WTC11 (cell line): ENCODE measurements at regions not wholly inside any gene's neighbourhood (a gene's known extent, or its start where the extent isn't known, plus 50 kb on each side); places are given as distances from the start of the nearest gene placed in this dataset.

Experiments used
- FOXJ3 ChIP-seq: sonication (generic); formaldehyde crosslinking; IDR thresholded peaks from 2 replicates; pipeline ENCODE4 v1.9.0; 2021; ENCODE audit warnings: missing genetic modification reagents, mild to moderate bottlenecking, borderline replicate concordance
- NFYB ChIP-seq: sonication (generic); formaldehyde crosslinking; conservative IDR thresholded peaks from 2 replicates; pipeline ENCODE4 v1.8.0; 2022; ENCODE audit warnings: low read depth, missing genetic modification reagents
- TF ChIP-seq, protein P1 (sequence below): fragments of 200-600 bp; IDR thresholded peaks from 2 replicates; pipeline ENCODE4 v1.8.0; 2022; ENCODE audit warnings: antibody characterized with exemption

DNA sequence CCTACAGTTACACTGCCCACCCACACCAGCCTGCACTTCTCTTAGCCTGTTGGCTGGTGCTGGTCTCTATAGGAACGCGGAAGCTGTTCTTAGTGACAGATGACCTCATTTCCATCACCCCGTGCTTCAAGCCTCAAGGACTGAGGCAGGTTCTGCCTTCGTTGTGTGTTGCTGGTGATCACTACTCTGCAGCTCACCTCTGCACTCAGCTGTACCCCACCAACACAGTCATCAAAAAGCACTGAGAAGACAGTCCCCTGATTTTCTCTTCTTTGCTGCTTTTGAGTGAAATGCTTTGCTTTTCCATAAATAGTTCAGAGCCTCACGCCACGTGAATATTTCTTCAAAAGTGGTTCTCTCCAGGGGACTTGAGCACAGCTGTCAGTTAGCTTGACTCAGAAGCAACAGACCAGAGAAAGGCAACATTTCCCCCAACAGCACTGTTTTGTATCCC lies 225.7 kb upstream of the CCDC150 start:
- TF ChIP-seq, protein P1, sequence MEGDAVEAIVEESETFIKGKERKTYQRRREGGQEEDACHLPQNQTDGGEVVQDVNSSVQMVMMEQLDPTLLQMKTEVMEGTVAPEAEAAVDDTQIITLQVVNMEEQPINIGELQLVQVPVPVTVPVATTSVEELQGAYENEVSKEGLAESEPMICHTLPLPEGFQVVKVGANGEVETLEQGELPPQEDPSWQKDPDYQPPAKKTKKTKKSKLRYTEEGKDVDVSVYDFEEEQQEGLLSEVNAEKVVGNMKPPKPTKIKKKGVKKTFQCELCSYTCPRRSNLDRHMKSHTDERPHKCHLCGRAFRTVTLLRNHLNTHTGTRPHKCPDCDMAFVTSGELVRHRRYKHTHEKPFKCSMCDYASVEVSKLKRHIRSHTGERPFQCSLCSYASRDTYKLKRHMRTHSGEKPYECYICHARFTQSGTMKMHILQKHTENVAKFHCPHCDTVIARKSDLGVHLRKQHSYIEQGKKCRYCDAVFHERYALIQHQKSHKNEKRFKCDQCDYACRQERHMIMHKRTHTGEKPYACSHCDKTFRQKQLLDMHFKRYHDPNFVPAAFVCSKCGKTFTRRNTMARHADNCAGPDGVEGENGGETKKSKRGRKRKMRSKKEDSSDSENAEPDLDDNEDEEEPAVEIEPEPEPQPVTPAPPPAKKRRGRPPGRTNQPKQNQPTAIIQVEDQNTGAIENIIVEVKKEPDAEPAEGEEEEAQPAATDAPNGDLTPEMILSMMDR = no peak
- no peak for TF ChIP-seq FOXJ3 (CRISPR knock-in tag)
- TF ChIP-seq NFYB (CRISPR knock-in tag) = no peak
